ENCODE measurements at regions not wholly inside any gene's neighbourhood (a gene's known extent, or its start where the extent isn't known, plus 50 kb on each side); places are given as distances from the start of the nearest gene placed in this dataset.

DNA sequence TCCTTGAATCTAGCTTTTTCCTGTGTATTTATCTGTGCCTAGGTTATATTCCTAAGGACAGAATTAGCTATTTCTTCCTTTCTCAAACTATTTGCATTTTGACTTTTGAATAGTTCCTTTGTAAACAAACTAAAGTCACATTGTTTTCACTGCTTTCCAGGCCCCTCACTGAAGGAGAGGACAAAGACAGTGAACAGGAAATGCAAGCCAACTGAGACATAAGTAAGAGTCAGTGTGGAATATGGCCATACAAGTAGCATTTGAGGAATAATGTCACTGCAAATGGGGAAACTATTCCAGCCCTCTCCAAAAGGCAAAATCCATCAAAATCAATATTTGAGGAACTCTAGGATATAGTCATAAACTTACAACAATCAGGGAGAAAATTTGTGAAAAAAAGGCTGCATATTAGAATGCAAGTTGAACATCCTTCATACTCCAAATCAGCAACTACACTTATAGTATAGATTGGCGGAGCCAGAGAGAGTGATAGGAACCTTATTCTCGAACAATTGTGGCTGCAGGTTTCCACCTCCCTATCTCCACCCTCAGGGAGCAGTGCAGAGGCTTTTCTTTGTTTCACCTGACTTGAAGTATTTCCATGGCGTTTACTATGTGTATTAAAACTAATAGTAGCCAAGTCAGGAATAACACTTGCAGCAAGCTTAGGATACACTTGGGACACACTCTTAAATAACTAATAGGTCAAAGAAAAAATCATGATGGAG, 1110.4 kb upstream of the ADGRL3 start:
- DNase-seq (ENCODE audit: insufficient read length, low spot score) (no peak), FAIRE-seq (no peak)
- TF ChIP-seq, protein P1, sequence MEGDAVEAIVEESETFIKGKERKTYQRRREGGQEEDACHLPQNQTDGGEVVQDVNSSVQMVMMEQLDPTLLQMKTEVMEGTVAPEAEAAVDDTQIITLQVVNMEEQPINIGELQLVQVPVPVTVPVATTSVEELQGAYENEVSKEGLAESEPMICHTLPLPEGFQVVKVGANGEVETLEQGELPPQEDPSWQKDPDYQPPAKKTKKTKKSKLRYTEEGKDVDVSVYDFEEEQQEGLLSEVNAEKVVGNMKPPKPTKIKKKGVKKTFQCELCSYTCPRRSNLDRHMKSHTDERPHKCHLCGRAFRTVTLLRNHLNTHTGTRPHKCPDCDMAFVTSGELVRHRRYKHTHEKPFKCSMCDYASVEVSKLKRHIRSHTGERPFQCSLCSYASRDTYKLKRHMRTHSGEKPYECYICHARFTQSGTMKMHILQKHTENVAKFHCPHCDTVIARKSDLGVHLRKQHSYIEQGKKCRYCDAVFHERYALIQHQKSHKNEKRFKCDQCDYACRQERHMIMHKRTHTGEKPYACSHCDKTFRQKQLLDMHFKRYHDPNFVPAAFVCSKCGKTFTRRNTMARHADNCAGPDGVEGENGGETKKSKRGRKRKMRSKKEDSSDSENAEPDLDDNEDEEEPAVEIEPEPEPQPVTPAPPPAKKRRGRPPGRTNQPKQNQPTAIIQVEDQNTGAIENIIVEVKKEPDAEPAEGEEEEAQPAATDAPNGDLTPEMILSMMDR (IDR thresholded peaks at IDR 0.05; ENCODE audit: insufficient read depth, missing control alignments), result no peak

DNA sequence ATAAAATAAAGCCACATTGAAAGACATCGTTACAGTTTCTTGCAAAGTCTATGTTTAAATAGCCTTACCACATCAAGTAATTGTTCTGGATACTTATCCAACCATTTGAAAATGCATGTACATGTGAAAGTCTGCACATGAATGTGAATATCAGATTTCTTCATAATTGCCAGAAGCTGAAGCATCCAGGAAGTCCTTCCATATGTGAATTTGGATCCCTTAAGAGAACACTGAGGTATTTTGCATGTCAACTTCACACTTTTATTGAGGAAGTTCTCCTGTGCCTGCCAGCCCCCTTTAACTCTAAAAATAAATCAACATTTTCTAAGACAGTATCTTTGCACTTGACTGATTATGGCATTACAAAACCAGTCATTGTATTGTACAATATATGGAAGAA, 1103.5 kb upstream of the ADGRL3 start:
- TF ChIP-seq, protein P1 (IDR thresholded peaks at IDR 0.05; ENCODE audit: insufficient read depth, missing control alignments), result no peak
- DNase-seq (ENCODE audit: insufficient read length, low spot score) (no peak), FAIRE-seq (no peak)

DNA sequence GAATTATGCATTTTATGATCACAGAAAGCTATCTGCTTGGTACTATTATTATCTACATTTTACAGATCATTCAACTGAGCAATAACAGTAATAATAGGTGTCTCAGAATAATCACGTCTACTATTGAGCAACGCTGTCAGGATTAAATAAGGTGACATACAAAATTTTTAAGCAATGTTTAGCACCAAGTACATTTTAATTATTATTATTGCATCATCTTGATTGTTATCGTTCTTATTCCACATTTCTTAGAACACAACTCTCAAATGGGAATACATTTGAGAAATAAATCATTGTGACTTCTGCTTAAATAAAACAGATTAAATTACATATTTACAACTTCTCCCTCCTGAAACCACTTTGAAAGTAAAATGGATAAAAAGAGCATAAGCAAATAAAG, 1083.5 kb upstream of the ADGRL3 start:
- TF ChIP-seq, protein P1 (IDR thresholded peaks at IDR 0.05; ENCODE audit: insufficient read depth, missing control alignments), result no peak
- FAIRE-seq (no peak), DNase-seq (ENCODE audit: insufficient read length, low spot score) (no peak)

DNA sequence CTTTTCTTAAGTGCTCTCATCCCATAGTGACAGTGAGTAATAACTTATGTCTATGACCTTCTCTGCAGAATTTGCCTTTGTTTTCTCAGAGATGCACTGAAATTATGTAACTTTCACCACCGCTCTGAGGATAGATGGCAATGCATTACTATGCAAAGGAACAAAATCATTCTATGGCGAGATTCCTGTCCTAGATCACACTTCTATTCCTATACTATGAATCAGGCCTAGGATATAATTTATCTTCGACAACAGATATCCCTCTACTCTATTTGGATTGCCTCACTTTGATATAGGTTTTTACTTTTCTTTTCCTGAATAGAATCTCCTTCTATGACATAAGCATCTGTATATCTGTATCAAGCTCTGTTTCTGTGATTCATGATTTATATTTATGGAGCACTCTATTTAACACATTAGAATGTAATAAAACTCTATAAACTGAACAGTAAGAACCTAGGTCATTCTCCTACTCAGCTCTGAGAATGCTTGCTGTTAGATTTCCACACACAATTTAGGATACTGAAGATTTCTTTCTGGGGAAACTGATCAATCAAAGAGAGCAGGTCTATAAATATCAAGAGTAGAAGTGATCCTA, 1082.3 kb upstream of the ADGRL3 start:
- TF ChIP-seq, protein P1 (IDR thresholded peaks at IDR 0.05; ENCODE audit: insufficient read depth, missing control alignments), result no peak
- FAIRE-seq (peak; percentile 41), DNase-seq (ENCODE audit: insufficient read length, low spot score) (no peak)

DNA sequence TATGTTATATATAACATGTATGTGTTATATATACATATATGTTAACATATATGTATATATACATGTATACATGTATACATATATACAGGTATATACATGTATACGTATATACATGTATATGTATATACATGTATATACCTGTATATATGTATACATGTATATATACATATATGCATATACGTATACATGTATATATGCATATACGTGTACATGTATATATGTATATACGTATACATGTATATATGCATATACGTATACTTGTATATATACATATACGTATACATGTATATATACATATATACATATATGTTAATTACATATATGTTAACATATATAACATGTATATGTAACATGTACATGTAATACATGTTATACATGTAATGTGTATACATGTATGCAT, 1077.3 kb upstream of the ADGRL3 start:
- FAIRE-seq, result no peak
- TF ChIP-seq, protein P1 (IDR thresholded peaks at IDR 0.05; ENCODE audit: insufficient read depth, missing control alignments), result no peak
- no peak for DNase-seq (ENCODE audit: insufficient read length, low spot score)

DNA sequence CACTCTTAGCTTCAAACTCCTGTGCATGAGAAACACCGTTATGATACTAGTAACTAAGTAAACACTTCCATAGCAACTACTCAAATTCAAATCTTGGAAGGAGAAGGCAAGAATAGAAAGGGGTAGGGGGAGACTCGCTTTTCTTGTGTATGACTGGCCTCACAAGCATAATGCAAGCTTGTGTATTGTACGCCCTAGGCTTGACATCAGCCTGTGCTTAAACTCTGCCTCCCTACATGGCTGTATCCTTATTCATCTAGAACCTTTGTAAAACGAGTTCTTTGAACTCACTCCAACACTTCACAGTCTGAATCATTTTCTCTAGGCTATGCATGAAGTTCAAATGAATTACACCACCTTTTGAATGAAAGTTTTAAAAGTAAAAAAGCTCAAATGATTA, 1071.2 kb upstream of the ADGRL3 start:
- DNase-seq (ENCODE audit: insufficient read length, low spot score), result no peak
- TF ChIP-seq, protein P1 (IDR thresholded peaks at IDR 0.05; ENCODE audit: insufficient read depth, missing control alignments), result no peak
- no peak for FAIRE-seq

DNA sequence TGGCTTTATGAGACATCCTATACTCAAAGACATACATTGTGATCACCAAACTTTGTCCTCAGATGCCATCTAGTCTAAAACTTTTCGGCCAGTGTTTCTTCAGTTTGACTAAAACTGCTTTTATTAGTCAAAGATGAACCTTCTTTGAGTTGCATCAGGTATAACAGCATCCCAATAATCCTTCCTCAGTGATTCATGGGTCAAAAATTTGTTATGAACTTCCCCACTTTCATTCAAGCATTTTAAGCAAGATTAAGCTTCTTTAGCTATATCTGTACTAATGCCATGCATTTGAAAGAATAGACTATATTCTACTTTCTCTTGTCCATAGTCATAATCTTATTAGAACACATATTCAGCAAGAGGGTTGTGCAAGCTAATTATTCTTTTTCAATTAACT, 1070.4 kb upstream of the ADGRL3 start:
- TF ChIP-seq, protein P1 (IDR thresholded peaks at IDR 0.05; ENCODE audit: insufficient read depth, missing control alignments), result no peak
- FAIRE-seq (peak; percentile 56), DNase-seq (ENCODE audit: insufficient read length, low spot score) (no peak)
